ENCODE measurements at regions not wholly inside any gene's neighbourhood (a gene's known extent, or its start where the extent isn't known, plus 50 kb on each side); places are given as distances from the start of the nearest gene placed in this dataset.

- TF ChIP-seq EP300 (IDR thresholded peaks at IDR 0.05) (no peak), HEYL (CRISPR knock-in tag; IDR thresholded peaks at IDR 0.05) (no peak), CHD4 (IDR thresholded peaks at IDR 0.05; ENCODE audit: borderline replicate concordance) (no peak), CBX2 (IDR thresholded peaks at IDR 0.05; ENCODE audit: borderline replicate concordance, low read depth) (no peak), CTCF (IDR thresholded peaks at IDR 0.05) (no peak), POLR2A (IDR thresholded peaks at IDR 0.05; ENCODE audit: low read length) (no peak), JUNB (IDR thresholded peaks at IDR 0.05) (no peak), RAD21 (conservative IDR thresholded peaks at IDR 0.05 in 1 of 2, IDR thresholded peaks at IDR 0.05 in 1 of 2) (no peak), BHLHE40 (IDR thresholded peaks at IDR 0.05; ENCODE audit: low read depth, low read length) (no peak), TP53 (CRISPR knock-in tag; IDR thresholded peaks at IDR 0.05) (no peak), HOXB13 (CRISPR knock-in tag; IDR thresholded peaks at IDR 0.05; ENCODE audit: low read depth) (no peak), CHD2 (IDR thresholded peaks at IDR 0.05; ENCODE audit: low read length, partially characterized antibody) (no peak), ATOH8 (CRISPR knock-in tag; IDR thresholded peaks at IDR 0.05; ENCODE audit: low read depth) (no peak)
Measured at GRCh38 chr11:127651888-127652221, 651.3 kb upstream of the KIRREL3 start.
